ENCODE measurements at regions not wholly inside any gene's neighbourhood (a gene's known extent, or its start where the extent isn't known, plus 50 kb on each side); places are given as distances from the start of the nearest gene placed in this dataset.

DNA sequence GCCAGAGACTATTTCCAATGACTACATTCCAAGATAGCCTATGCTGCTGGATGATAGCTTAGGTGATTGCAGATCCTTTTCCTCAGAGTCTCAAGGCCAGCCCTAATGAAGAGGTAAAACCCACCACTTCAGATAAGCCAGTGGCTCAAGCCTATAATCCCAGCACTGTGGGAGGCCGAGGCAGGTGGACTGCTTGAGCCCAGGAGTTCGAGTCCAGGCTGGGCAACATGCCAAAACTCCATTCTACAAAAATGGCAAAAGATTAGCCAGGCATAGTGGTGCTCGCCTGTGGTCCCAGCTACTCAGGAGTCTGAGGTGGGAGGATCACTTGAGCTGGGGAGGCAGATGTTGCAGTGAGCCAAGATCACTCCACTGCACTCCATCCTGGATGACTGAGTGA is 495.3 kb downstream of the ZIC1 start:
- H3K9me3 ChIP-seq (ENCODE audit: control insufficient read depth in 1 of 2, insufficient read depth in 1 of 2, low read length in 2 of 2): peaks cover 0 to 6% of the 10 kb centered on the region in 2 experiments
- CTCF ChIA-PET: no interaction called here
- no peak overlapping the region for H3K4me3 ChIP-seq (ENCODE audit: low read length)
- Mint-ChIP-seq H3K9me3 (peaks cover 4% of the 10 kb centered on the region), H3K36me3 (ENCODE audit: low read depth) (no peaks in the 10 kb centered on the region), H3K27me3 (no peaks in the 10 kb centered on the region), H3K4me3 (no peak overlapping the region), H3K27ac (no peak overlapping the region), H3K4me1 (ENCODE audit: low read depth) (no peaks in the 10 kb centered on the region)
- TF ChIP-seq, protein P1, sequence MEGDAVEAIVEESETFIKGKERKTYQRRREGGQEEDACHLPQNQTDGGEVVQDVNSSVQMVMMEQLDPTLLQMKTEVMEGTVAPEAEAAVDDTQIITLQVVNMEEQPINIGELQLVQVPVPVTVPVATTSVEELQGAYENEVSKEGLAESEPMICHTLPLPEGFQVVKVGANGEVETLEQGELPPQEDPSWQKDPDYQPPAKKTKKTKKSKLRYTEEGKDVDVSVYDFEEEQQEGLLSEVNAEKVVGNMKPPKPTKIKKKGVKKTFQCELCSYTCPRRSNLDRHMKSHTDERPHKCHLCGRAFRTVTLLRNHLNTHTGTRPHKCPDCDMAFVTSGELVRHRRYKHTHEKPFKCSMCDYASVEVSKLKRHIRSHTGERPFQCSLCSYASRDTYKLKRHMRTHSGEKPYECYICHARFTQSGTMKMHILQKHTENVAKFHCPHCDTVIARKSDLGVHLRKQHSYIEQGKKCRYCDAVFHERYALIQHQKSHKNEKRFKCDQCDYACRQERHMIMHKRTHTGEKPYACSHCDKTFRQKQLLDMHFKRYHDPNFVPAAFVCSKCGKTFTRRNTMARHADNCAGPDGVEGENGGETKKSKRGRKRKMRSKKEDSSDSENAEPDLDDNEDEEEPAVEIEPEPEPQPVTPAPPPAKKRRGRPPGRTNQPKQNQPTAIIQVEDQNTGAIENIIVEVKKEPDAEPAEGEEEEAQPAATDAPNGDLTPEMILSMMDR (IDR thresholded peaks at IDR 0.05): no peak
- no peaks in the 10 kb centered on the region for H3K4me1 ChIP-seq (ENCODE audit: insufficient read depth, low read length)
- no peak overlapping the region for H3K27ac ChIP-seq (ENCODE audit: low read depth in 1 of 2, low read length in 2 of 2)
- no peaks in the 10 kb centered on the region for H3K27me3 ChIP-seq (ENCODE audit: control insufficient read depth in 1 of 2, insufficient read depth in 2 of 2, low read length in 2 of 2)
- intact Hi-C loops (cut with DNase I, micrococcal nuclease): no loop called here
- ATAC-seq (ENCODE audit: poor library complexity): no peak
- no peak for DNase-seq
- POLR2A ChIA-PET: no interaction called here
- H3K36me3 ChIP-seq (ENCODE audit: insufficient read depth, low read length): no peaks in the 10 kb centered on the region

DNA sequence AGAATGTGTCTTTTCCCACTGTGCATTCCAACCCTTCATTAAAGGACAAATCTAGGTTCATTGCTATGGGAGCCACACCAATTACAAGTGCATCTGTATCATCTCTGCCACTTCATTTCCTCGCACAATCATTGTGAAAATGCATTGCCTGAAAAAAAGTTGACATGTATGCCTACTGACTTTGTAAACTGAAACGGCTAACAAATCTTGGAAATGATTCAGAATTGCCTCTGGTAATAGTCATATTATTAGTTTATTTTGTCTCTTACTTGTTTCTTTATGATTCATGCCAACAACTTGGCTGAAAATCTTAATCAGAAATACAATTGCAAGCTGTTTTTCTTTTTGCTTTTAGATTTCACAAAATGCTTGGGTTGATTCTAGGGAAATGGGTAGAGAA is 497.1 kb downstream of the ZIC1 start:
- Histone ChIP-seq H3K36me3 (ENCODE audit: insufficient read depth, low read length) (no peaks in the 10 kb centered on the region), H3K4me3 (ENCODE audit: low read length) (no peak overlapping the region), H3K27me3 (ENCODE audit: control insufficient read depth in 1 of 2, insufficient read depth in 2 of 2, low read length in 2 of 2) (no peaks in the 10 kb centered on the region), H3K4me1 (ENCODE audit: insufficient read depth, low read length) (no peaks in the 10 kb centered on the region), H3K9me3 (ENCODE audit: control insufficient read depth in 1 of 2, insufficient read depth in 1 of 2, low read length in 2 of 2) (peaks cover 0 to 11% of the 10 kb centered on the region in 2 experiments), H3K27ac (ENCODE audit: low read depth in 1 of 2, low read length in 2 of 2) (no peak overlapping the region)
- Mint-ChIP-seq H3K27me3 (no peaks in the 10 kb centered on the region), H3K4me3 (no peak overlapping the region), H3K27ac (no peak overlapping the region), H3K4me1 (ENCODE audit: low read depth) (no peaks in the 10 kb centered on the region), H3K9me3 (peaks cover 2% of the 10 kb centered on the region), H3K36me3 (ENCODE audit: low read depth) (no peaks in the 10 kb centered on the region)
- ChIA-PET CTCF (no interaction called here), POLR2A (no interaction called here)
- ATAC-seq (ENCODE audit: poor library complexity) (no peak), DNase-seq (no peak)
- intact Hi-C loops (cut with DNase I, micrococcal nuclease): no loop called here
- TF ChIP-seq, protein P1 (IDR thresholded peaks at IDR 0.05): no peak

DNA sequence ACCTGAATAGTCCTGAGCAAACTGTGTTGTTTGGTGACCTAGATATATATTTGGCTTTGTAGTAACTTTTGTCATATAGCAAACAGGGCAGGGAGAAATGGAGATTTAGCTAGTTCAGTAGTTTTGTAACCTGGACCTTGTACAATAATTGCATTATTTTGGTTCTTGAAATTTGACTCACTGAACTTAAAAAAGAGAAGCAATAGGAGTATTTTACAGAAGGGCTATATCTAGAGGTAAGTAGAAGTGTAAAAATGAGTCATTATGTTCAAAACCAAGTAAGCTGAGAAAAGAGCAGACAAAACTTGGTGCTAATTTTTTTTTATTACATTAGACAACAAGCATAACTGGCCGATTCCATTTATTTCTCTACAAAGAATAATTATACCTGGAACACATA is 505.4 kb downstream of the ZIC1 start:
- no peaks in the 10 kb centered on the region for H3K27me3 Mint-ChIP-seq
- no peak overlapping the region for H3K4me3 Mint-ChIP-seq
- no peaks in the 10 kb centered on the region for H3K27me3 ChIP-seq (ENCODE audit: control insufficient read depth in 1 of 2, insufficient read depth in 2 of 2, low read length in 2 of 2)
- intact Hi-C loops (cut with DNase I, micrococcal nuclease): no loop called here
- ATAC-seq (ENCODE audit: poor library complexity) (no peak), DNase-seq (no peak)
- H3K27ac Mint-ChIP-seq: no peak overlapping the region
- no peaks in the 10 kb centered on the region for H3K36me3 Mint-ChIP-seq (ENCODE audit: low read depth)
- H3K4me3 ChIP-seq (ENCODE audit: low read length): no peak overlapping the region
- no peaks in the 10 kb centered on the region for H3K4me1 ChIP-seq (ENCODE audit: insufficient read depth, low read length)
- ChIA-PET CTCF (no interaction called here), POLR2A (no interaction called here)
- H3K9me3 ChIP-seq (ENCODE audit: control insufficient read depth in 1 of 2, insufficient read depth in 1 of 2, low read length in 2 of 2): peaks cover 0 to 10% of the 10 kb centered on the region in 2 experiments
- H3K9me3 Mint-ChIP-seq: peaks cover 8% of the 10 kb centered on the region
- H3K27ac ChIP-seq (ENCODE audit: low read depth in 1 of 2, low read length in 2 of 2): no peak overlapping the region
- TF ChIP-seq, protein P1 (IDR thresholded peaks at IDR 0.05): no peak
- H3K4me1 Mint-ChIP-seq (ENCODE audit: low read depth): no peaks in the 10 kb centered on the region
- no peaks in the 10 kb centered on the region for H3K36me3 ChIP-seq (ENCODE audit: insufficient read depth, low read length)

Data from CD4-positive, alpha-beta T cell (primary cell).